D721Med (cell line): ENCODE measurements at regions not wholly inside any gene's neighbourhood (a gene's known extent, or its start where the extent isn't known, plus 50 kb on each side); places are given as distances from the start of the nearest gene placed in this dataset.

ENCODE experiments used
- DNase-seq: peaks from one replicate; pipeline ENCODE4 v3.0.0; 2011; ENCODE audit warnings: low spot score; ENCODE audit not compliant: insufficient read length
- FAIRE-seq: peaks from 2 replicates; lab custom pipeline; 2011; peaks lifted over from hg19 to GRCh38; lab: Jason Lieb, UNC
- CTCF ChIP-seq: IDR thresholded peaks from 2 replicates; pipeline ENCODE4 v1.5.1; 2012; ENCODE audit warnings: mild to moderate bottlenecking, control low read depth; ENCODE audit not compliant: insufficient read depth; ENCODE audit errors: missing control alignments

- FAIRE-seq (no peak), DNase-seq (no peak)
- no peak for TF ChIP-seq CTCF
Measured at GRCh38 chr10:28948046-28948445, 270.7 kb downstream of the BAMBI start.

- FAIRE-seq (no peak), DNase-seq (no peak)
- no peak for TF ChIP-seq CTCF
Measured at GRCh38 chr10:28949005-28950004, 272.0 kb downstream of the BAMBI start.

GRCh38 chr10:28951484-28951883 lies 274.2 kb downstream of the BAMBI start:
- no peak for TF ChIP-seq CTCF
- no peak for FAIRE-seq
- no peak for DNase-seq

GRCh38 chr10:28952523-28952922 lies 275.2 kb downstream of the BAMBI start:
- no peak for TF ChIP-seq CTCF
- FAIRE-seq (no peak), DNase-seq (no peak)

- DNase-seq (no peak), FAIRE-seq (no peak)
- no peak for TF ChIP-seq CTCF
Measured at GRCh38 chr10:28954211-28954610, 276.9 kb downstream of the BAMBI start.

GRCh38 chr10:28958468-28958867 lies 281.1 kb downstream of the BAMBI start:
- DNase-seq = no peak
- no peak for FAIRE-seq
- TF ChIP-seq CTCF = no peak
